K562 (cell line): ENCODE measurements at regions not wholly inside any gene's neighbourhood (a gene's known extent, or its start where the extent isn't known, plus 50 kb on each side); places are given as distances from the start of the nearest gene placed in this dataset.

Experiments
- CSDE1 ChIP-seq, 2 experiments: fragments of 450-650 bp; IDR thresholded peaks; 2 replicates each; pipeline ENCODE4 v1.6.1; 2016; ENCODE audit warnings: mild to moderate bottlenecking in 1 of 2
- EP300 ChIP-seq: IDR thresholded peaks from 2 replicates; pipeline ENCODE4 v1.6.1; 2012; ENCODE audit warnings: low read length, improper control_type of control experiment
- POLR2A ChIP-seq: fragments of 450-650 bp; conservative IDR thresholded peaks from 2 replicates; pipeline ENCODE4 v1.6.1; 2016
- SMAD2 ChIP-seq: fragments of 150-350 bp; IDR thresholded peaks from 2 replicates; pipeline ENCODE4 v1.6.1; 2014; ENCODE audit warnings: low read depth, mild to moderate bottlenecking, low read length
- TF ChIP-seq, protein P1 (sequence below): IDR thresholded peaks from 3 replicates; pipeline ENCODE4 v1.6.1; 2011; ENCODE audit warnings: borderline replicate concordance, mild to moderate bottlenecking; ENCODE audit not compliant: insufficient read length, insufficient read depth
- TF ChIP-seq, protein P2 (sequence below): fragments of 150-350 bp; conservative IDR thresholded peaks from 2 replicates; pipeline ENCODE4 v1.6.1; 2014; ENCODE audit warnings: low read length
- TF ChIP-seq, protein P3 (sequence below): fragments of 250-450 bp; sonication (Bioruptor Pico); IDR thresholded peaks from 2 replicates; pipeline ENCODE4 v1.5.0; 2021; ENCODE audit warnings: mild to moderate bottlenecking, borderline replicate concordance

DNA sequence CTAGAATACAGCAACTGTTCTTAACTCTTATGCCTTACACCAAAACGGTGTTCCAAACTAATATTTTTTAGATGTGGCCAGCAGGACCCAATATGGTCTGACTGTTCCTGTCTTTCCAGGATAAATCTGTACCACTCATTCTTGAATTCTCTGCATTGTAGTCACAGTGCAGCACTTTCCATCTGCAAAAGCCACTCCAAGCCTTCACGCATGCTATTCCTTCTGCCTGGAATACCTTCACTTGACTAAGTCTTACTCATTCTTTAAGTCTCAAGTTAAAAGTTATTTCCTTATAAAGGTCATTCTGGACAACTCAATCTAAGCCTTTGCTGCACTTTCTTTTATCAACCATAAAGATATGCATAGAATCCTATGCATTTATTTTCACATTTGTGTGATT lies 1194.5 kb downstream of the PLA2G4A start:
- TF ChIP-seq EP300 = no peak
- no peak for TF ChIP-seq CSDE1 (IDR thresholded peaks at IDR 0.05)
- TF ChIP-seq, protein P1, sequence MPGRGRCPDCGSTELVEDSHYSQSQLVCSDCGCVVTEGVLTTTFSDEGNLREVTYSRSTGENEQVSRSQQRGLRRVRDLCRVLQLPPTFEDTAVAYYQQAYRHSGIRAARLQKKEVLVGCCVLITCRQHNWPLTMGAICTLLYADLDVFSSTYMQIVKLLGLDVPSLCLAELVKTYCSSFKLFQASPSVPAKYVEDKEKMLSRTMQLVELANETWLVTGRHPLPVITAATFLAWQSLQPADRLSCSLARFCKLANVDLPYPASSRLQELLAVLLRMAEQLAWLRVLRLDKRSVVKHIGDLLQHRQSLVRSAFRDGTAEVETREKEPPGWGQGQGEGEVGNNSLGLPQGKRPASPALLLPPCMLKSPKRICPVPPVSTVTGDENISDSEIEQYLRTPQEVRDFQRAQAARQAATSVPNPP = no peak
- no peak for TF ChIP-seq SMAD2
- TF ChIP-seq POLR2A = no peak
- TF ChIP-seq, protein P2, sequence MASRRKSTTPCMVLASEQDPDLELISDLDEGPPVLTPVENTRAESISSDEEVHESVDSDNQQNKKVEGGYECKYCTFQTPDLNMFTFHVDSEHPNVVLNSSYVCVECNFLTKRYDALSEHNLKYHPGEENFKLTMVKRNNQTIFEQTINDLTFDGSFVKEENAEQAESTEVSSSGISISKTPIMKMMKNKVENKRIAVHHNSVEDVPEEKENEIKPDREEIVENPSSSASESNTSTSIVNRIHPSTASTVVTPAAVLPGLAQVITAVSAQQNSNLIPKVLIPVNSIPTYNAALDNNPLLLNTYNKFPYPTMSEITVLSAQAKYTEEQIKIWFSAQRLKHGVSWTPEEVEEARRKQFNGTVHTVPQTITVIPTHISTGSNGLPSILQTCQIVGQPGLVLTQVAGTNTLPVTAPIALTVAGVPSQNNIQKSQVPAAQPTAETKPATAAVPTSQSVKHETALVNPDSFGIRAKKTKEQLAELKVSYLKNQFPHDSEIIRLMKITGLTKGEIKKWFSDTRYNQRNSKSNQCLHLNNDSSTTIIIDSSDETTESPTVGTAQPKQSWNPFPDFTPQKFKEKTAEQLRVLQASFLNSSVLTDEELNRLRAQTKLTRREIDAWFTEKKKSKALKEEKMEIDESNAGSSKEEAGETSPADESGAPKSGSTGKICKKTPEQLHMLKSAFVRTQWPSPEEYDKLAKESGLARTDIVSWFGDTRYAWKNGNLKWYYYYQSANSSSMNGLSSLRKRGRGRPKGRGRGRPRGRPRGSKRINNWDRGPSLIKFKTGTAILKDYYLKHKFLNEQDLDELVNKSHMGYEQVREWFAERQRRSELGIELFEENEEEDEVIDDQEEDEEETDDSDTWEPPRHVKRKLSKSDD = no peak
- TF ChIP-seq, protein P3, sequence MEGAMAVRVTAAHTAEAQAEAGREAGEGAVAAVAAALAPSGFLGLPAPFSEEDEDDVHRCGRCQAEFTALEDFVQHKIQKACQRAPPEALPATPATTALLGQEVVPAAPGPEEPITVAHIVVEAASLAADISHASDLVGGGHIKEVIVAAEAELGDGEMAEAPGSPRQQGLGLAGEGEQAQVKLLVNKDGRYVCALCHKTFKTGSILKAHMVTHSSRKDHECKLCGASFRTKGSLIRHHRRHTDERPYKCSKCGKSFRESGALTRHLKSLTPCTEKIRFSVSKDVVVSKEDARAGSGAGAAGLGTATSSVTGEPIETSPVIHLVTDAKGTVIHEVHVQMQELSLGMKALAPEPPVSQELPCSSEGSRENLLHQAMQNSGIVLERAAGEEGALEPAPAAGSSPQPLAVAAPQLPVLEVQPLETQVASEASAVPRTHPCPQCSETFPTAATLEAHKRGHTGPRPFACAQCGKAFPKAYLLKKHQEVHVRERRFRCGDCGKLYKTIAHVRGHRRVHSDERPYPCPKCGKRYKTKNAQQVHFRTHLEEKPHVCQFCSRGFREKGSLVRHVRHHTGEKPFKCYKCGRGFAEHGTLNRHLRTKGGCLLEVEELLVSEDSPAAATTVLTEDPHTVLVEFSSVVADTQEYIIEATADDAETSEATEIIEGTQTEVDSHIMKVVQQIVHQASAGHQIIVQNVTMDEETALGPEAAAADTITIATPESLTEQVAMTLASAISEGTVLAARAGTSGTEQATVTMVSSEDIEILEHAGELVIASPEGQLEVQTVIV = no peak
